ENCODE measurements at regions not wholly inside any gene's neighbourhood (a gene's known extent, or its start where the extent isn't known, plus 50 kb on each side); places are given as distances from the start of the nearest gene placed in this dataset.
"Not testable (repeated sequence)": the region's sequence is repeated elsewhere in the genome, so short reads cannot be mapped to it uniquely, and the experiment has no call there.

DNA sequence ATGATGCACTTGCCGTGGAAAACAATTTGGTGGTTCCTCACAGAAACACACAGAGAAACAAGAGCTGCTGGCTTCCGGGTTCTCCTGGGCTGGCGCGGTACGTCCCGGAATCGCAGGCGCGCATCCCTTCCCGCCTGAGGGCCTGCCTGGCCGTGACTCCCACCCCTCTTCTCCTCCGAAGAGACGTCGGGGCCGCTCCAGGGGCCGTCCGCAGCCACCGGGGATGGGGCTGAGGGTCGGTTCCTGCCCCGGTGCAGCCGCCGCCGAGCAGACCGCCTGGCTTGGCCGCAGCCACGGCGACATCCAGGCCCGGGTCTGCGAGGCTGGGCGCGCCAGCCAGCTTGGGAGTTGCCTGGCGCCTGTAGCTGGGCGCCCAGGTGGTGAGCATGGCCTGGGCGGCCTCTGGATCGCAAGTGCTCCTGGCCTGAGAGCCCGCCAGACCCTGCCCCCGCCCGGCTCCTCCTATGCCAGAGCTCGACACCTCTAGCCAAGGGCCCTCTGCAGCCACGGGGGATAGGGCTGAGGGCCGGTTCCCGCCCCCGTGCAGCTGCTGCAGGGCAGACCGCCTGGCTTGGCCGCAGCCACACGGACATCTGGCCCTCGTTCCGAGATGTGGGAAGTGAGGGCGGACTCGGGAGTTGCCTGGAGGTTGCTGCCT lies 1647.5 kb downstream of the SPATA31A7 start:
- DNase-seq (ENCODE audit: low read depth) = not testable (repeated sequence)

DNA sequence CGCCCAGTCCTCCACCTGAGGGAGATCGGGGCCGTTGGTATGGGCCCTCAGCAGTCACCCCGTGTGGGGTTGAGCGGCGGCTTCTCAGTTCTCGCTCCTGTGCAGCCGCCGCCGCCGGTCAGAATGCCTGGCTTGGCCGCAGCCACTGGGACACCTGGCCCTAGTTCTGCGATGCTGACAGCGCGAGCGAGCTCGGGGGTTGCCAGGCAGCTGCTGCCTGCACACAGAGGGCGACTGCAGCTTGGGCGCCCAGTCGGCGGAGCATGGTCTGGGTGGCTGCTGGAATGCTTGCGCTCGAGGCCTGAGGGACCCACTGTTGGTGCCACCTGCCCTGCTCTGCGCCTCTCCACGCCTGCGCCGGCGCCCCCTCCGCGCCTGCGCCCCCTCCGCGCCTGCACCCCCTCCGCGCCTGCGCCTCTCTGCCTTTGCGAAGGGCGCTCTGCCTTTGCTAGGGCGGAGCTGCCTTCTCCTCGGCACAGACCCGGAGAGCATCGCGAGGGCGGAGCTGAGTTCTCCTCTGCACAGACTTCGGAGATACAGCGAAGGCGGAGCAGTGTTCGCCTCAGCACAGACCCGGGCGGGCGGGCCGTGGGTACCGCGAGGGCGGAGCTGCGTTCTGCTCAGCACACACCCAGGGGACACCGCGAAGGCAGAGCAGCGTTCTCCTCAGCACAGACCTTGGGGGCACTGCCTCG lies 1648.3 kb downstream of the SPATA31A7 start:
- peak; percentile 64 for DNase-seq (ENCODE audit: low read depth)

DNA sequence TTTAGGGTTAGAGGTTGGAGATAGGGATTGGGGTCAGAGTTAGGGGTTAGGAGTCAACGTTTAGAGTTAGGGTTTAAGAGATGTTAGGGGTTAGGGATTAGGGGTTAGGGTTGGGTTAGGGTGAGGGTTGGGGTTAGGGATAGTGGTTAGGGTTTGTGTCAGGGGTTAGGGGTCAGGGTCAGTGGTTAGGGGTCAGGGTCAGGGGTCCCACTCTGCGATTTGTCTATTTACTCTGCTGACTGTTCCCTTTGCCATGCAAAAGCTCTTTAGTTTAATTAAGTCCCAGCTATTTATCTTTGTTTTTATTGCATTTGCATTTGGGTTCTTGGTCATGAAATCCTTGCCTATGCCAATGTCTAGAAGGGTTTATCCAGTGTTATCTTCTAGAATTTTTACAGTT lies 1649.3 kb downstream of the SPATA31A7 start:
- DNase-seq (ENCODE audit: low read depth) = not testable (repeated sequence)

DNA sequence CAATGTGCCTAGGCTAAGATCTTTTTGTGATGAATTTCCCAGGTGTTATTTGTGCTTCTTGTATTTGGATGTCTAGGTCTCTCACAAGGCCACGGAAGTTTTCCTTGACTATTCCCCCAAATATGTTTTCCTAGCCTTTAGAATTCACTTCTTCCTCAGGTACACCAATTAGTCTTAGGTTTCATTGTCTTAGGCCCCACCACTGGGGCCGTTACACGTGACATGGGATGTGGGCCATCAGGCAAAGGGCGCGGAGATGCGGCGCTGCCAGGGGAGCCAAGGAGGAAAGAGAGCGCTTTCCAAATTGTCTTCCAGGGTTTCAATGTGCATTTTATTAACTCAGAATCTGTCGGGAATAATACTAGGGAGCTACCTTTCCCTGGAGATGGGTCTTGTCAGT lies 1653.3 kb downstream of the SPATA31A7 start:
- not testable (repeated sequence) for DNase-seq (ENCODE audit: low read depth)

DNA sequence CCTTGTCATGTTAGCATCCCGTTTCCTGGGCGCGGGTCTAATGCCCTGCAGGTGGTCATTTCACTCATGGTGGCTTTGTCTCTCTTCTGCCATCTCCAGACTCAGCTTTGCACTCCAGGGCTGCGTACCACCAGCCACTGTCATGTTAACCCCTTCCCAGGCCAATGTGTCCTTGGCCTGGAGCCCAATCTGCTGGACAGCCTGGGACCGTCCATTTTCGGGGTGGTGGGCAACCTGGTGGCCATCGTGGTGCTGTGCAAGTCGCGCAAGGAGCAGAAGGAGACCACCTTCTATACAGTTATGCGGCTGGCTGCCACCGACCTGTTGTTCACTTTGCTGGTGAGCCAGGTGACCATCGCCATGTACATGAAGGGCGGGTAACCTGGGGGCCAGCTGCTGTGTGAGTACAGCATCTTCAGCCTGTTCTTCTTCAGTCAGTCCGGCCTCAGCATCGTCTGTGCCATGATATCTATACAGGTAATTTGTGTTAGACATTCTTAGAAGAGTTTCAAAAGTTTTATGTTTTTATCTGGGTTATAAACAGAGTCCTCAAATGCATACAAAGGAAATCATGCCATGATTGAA lies 1654.0 kb downstream of the SPATA31A7 start:
- DNase-seq (ENCODE audit: low read depth) = not testable (repeated sequence)

DNA sequence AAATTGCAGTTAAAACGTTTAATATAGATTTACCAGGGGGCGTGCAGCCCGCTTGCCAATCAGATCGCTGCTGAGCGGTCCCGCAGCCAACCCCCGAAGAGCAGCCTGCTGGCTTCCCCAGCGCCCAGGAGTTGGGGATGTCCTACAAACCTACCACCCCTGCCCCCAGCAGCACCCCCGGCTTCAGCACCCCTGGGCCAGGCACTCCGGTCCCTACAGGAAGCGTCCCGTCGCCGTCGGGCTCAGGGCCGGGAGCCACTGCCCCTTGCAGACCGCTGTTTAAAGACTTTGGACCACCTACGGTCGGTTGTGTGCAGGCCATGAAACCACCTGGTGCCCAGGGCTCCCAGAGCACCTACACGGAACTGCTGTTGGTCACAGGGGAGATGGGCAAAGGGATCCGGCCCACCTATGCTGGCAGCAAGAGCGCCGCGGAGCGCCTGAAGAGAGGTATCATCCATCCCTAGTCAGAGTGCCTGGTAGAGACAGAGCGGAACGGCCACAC lies 1654.9 kb downstream of the SPATA31A7 start:
- not testable (repeated sequence) for DNase-seq (ENCODE audit: low read depth)

DNA sequence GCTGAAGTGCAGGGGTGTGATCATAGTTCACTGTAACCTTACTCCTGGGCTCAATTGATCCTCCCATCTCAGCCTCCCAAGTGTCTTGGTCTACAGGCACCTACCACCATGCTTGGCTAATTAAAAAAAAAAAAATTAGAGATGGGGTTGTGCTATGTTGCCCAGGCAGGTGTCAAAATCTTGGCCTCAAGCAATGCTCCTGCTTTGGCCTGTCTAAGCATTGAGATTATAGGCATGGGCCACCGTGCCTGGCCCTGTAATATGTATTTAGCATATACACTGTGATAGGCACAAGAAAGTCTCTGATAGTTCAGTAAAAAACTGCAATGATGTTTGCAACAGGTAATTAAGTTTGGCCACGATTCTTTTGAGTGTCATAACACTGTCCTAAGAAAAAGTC lies 1658.4 kb downstream of the SPATA31A7 start:
- DNase-seq (ENCODE audit: low read depth) = not testable (repeated sequence)

DNA sequence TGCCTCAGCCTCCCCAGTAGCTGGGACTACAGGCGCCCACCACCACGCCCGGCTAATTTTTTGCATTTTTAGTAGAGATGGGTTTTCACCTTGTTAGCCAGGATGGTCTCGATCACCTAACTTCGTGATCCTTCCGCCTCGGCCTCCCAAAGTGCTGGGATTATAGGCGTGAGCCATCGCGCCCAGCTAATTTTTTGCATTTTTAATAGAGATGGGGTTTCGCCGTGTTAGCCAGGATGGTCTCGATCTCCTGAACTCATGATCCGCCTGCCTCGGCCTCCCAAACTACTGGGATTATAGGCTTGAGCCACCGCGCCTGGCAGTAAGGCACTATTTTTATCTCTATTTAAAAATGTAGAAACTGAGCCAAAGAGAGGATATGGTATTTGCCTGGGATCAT lies 1660.2 kb downstream of the SPATA31A7 start:
- DNase-seq (ENCODE audit: low read depth) = not testable (repeated sequence)

DNA sequence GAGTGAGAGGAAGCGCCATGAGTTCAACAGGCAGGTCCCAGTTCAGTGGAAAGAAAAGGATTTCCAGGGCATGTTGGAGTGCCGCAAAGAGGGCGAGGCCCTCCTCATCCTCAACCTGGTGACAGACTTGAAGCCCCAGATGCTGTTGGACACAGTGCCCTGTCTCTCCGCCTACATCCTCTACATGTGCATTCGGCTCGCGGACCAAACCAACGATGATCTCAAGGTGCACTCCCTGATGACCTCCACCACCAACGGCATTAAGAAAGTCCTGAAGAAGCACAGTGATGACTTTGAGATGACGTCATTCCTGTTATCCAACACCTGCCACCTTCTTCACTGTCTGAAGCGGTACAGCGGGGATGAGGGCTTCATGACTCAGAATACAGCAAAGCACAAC lies 1667.4 kb downstream of the SPATA31A7 start:
- not testable (repeated sequence) for DNase-seq (ENCODE audit: low read depth)

DNA sequence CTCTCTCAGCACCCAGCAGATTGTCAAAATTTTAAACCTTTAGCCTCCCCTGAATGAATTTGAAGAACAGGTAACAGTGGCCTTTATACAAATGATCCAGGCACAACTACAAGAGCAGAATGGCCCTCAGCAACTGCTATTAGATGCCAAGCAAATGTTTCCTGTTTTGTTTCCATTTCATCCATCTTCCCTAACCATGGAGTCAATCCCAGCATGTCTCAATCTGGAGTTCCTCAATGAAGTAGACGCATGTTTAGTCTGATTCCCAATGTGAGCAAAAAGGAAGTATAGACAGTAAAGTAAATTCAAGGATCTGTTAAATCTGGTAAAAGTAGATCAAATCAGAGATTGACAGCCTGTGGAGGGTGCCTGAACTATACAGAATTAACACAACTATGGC lies 1668.4 kb downstream of the SPATA31A7 start:
- not testable (repeated sequence) for DNase-seq (ENCODE audit: low read depth)

DNA sequence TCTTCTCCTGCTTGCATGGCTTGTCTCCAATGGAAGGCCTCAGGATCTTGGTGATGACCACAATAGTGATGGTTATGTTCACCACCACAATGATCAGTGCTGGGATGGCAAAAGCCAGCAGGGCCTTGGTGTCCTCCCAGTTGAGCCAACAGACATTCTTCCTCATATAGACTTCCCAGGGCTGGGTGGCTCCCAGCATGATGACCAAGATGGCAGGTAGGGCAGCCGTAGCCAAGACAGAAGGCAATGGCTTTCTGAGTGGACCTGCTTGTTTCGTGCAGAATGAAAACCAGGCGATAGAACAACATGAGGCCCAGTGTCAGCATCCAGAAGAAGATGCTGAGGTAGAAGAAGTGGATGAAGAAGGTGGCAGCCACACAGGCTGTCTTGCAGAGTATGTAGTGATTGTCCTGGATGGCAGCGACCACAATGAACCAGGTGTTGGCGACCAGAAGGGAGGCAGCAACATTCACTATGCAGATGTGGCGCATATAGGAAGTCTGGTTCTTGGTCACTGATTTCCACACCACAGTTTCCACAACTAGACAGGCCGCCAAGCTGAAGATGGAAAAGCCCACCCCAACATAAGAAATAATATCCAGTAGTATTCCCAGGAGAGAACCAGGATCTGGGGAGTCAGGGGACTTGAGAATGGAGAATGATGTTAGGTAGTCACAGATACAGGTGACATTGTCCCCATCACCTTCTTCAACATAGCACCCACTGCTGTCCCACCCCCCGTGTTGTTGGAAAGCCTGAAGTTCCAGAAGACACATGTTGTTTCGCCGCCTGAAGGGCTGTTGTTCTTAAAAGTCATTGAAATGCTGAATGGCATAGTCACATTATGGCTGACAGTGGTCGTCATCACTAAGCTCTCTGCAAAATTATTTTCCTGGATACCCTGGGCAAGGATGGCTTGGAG lies 1671.4 kb downstream of the SPATA31A7 start:
- DNase-seq (ENCODE audit: low read depth) = not testable (repeated sequence)

DNA sequence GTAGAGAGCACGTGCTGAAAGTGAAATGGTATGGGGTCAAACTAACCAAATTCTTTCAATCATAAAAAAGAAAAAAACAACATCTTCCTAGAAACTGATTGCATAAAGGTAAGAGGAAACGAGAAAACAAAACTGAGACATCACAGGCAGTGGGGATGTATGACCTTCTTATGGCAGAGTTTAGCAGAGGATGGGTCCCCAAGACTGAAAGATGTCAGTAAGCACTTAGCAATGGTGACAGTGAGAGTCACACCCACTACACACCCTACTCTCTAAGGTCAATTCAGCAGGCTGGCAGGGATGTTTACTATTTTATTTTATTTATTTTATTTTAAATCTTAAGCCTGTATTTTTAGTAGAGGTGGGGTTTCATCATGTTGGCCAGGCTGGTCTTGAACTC lies 1672.3 kb downstream of the SPATA31A7 start:
- DNase-seq (ENCODE audit: low read depth) = not testable (repeated sequence)

DNA sequence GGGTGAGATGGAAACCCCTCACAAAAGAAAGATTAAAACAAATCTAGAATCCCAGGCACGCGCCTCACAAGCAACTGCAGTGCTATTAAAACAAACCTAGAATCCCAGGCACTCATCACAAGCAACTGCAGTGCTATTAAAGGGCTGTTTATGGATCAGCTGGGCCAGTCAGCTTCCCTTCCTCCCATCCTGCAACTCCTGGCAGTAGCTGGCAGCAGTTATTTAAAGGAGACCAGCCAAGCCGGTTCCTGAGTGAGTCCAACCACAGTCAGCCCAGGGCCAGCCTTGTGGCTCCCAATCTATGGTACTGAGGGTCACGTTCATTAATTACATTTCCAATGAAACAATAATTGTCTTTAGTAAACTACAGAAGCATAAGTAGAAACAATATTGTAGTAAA lies 1673.5 kb downstream of the SPATA31A7 start:
- DNase-seq (ENCODE audit: low read depth) = not testable (repeated sequence)

DNA sequence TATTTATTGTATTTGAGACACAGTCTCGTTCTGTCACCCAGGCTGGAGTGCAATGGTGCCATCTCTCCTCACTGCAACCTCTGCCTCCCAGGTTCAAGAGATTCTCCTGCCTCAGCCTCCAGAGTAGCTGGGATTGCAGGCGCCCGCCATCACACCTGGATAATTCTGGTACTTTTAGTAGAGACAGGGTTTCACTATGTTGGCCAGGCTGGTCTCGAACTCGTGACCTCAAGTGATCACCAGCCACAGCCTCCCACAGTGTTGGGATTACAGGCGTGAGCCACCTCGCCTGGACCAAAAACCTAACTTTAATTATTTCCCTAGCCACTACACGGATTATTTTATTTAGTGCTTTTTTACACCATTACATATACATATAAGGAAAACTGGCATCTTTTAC lies 1674.0 kb downstream of the SPATA31A7 start:
- not testable (repeated sequence) for DNase-seq (ENCODE audit: low read depth)

DNA sequence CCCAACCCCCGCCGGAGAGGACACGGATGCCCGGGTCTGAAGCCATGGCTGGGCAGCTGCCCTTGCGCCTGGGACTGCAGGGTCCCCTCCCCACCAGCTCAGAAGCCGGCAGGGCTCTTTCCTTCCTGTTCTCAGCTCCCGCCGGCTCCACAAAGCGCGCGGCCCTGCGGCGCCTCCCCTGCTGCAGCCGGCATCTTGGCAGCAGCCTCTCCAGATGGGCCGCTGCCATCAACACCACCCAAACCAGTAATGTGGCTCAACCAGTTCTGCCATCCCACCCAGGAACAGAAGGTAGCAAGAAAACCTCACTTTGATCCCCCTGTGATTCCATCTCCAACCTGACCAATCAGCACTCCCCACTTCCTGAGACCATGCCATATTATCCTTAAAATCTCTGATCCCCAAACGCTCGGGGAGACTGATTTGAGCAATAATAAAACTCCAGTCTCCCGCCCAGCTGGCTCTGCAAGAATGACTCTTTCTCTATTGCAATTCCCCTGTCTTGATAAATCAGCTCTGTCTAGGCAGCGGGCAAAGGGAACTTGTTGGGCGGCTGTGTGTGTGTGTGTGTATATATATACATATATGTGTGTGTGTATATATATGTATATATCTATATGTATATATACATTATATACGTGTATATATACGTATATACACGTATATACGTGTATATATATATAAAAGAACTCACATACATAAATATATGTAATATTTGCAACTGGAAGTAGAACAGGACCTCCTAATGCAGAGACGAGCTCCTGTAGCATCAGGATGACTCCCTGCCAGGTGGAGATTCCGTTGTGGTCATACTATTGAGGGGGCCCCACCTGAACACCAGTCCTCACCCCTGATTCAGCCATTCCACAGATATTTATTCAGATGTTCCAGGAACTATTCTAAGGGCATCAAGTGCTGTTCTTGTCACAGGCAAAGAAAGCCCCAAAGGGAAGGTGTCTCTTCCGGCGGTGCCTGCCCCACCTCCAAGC lies 1674.9 kb downstream of the SPATA31A7 start:
- not testable (repeated sequence) for DNase-seq (ENCODE audit: low read depth)

DNA sequence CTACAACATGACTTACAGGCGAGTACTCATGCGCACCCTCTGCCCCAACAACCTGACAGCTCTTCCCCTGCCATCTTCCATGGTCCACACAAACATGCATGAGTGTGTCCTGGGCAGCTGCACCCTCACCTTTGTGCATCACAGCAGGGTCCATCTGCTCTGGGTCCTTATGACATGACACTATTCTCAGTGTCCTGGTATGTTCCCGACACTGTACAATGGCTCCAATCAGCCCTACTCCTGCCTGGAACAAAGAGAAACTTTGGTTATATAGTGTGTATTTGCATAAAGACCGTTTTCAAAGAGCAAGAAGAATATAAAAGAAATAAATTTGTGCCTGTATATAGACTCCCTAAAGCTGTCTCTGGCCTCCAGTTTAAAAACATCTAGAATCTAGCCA lies 1679.2 kb downstream of the SPATA31A7 start:
- DNase-seq (ENCODE audit: low read depth) = not testable (repeated sequence)

DNA sequence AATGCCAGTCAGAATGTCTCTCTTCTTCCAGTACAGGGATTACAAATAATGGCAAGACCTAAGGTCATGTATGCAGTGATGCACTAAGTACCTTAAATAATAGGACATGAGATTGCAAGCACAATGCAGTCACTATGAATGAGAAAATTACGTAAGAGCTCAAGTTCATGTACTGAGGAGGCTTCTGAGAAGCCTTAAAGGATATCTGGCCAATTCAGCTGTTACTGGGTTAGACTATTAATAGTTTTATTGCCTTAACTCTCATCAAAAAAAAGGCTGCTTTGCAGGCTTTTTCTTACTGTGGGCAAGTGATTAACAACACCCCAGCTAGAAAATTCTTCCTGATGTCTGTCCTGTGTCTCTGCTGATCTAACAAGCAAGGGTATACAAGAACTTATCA lies 1681.9 kb downstream of the SPATA31A7 start:
- DNase-seq (ENCODE audit: low read depth) = not testable (repeated sequence)

DNA sequence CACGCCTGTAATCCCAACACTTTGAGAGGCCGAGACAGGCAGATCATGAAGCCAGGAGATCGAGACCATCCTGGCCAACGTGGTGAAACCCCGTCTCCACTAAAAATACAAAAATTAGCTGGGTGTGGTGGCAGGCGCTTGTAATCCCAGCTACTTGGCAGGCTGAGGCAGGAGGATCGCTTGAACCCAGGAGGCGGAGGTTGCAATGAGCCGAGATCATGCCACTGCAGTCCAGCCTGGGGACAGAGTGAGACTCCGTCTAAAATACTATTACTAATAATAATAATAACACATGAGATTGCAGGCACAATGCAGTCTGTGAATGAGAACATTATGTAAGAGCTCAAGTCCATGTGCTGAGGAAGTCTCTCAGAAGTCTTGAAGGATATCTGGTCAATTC lies 1684.4 kb downstream of the SPATA31A7 start:
- not testable (repeated sequence) for DNase-seq (ENCODE audit: low read depth)

DNA sequence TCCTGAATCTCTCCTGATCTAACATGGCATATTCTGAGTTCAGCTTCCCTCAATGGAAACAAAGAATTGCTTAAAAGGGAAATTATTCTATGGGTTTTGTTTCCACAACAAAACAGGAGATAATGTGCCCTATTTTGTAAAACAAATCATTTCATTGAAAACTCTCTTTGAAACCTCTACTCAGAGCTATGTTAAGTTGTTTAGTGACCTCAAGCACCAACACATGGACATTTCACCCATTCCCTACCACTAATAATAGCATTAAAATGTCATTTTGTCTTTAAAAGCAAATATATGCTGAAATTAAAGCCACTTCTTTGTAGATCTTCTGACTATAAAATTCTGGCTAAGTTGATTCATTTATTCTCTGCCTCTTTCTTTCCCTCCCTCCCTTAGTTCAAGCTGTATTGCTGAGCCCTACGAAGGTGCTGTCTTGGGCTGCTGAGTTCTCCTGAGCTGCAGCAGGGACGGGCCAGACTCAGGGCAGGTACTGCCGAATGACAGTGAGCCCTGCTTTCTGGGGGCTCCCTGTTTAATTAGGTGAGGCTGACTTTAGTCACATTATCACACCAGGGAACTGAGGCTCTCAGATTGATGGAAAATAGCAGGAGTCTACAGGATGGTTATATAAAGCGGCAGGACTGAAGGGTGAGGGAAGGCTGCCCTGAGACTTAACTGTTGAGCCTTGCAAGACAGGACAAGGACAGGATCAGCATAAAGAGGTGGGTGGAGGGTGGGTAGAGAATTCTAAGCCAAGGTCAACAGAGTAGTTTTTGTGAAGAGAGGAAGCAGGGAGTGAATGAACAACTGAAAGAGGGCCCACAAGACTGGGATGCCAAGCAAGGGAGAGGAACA lies 1685.1 kb downstream of the SPATA31A7 start:
- not testable (repeated sequence) for DNase-seq (ENCODE audit: low read depth)

DNA sequence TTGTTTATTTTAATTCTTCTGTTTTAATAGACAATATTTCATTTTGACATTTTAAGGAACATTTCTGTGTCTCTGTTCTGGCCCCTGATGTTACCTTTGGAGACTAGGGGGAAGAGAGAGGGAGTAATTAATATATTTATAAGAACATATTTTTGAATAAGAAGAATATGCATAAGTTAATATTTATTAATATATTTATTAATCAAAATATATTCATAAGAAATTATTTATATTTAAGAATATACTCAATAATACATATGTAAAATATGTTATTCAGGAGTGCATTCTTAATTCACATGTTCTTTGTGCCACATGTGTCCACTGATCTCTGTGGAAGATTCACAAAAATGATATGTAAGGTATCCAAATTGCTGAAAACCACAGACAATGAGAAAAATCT lies 1687.7 kb downstream of the SPATA31A7 start:
- not testable (repeated sequence) for DNase-seq (ENCODE audit: low read depth)
